T-helper 1 cell treated with Interleukin-12 subunit alpha and Interleukin-12 subunit beta and Interleukin-4 antibody, amounts not matched to agents 30 μg/mL and 1 μg/mL, for 36 hours (primary cell): ENCODE measurements at regions not wholly inside any gene's neighbourhood (a gene's known extent, or its start where the extent isn't known, plus 50 kb on each side); places are given as distances from the start of the nearest gene placed in this dataset.

ENCODE experiments used
- H3K27ac Mint-ChIP-seq: one replicate; pipeline ENCODE4 v1.8.0; 2021; ENCODE audit warnings: mild to moderate bottlenecking, mixed read lengths
- H3K27me3 Mint-ChIP-seq: one replicate; pipeline ENCODE4 v1.8.0; 2021; ENCODE audit warnings: low read depth, mixed read lengths
- H3K36me3 Mint-ChIP-seq: one replicate; pipeline ENCODE4 v1.8.0; 2021; ENCODE audit warnings: low read depth, mixed read lengths
- H3K4me1 Mint-ChIP-seq: one replicate; pipeline ENCODE4 v1.8.0; 2021; ENCODE audit warnings: low read depth, mixed read lengths
- H3K4me3 Mint-ChIP-seq: one replicate; pipeline ENCODE4 v1.8.0; 2021; ENCODE audit warnings: mild to moderate bottlenecking, moderate library complexity, mixed read lengths
- H3K9me3 Mint-ChIP-seq: one replicate; pipeline ENCODE4 v1.8.0; 2021; ENCODE audit warnings: mixed read lengths

DNA sequence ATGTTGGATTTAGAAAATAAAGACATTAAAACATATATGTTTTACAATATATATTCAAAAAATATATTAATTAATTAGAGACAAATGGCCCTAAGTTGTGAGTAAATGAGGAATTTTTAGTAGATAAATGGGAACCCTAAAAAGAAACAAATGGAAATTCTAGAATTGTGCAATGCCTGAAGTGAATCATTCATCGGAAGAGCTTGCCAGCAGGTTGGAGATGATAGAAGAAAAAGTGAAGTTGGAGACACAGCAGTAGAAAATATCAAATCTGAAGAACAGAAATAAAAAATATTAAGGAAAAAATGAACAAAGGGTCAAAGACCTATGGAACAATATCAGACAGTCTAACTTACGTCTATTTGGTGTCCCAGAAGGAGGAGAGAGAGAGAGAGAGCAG lies 109.4 kb upstream of the NEDD9 start:
- Mint-ChIP-seq H3K4me3 (no peak overlapping the region), H3K36me3 (peaks cover 44% of the 10 kb centered on the region), H3K9me3 (peaks cover 8% of the 10 kb centered on the region), H3K4me1 (peaks cover 40% of the 10 kb centered on the region), H3K27ac (peak overlapping the region; percentile 16), H3K27me3 (no peaks in the 10 kb centered on the region)

DNA sequence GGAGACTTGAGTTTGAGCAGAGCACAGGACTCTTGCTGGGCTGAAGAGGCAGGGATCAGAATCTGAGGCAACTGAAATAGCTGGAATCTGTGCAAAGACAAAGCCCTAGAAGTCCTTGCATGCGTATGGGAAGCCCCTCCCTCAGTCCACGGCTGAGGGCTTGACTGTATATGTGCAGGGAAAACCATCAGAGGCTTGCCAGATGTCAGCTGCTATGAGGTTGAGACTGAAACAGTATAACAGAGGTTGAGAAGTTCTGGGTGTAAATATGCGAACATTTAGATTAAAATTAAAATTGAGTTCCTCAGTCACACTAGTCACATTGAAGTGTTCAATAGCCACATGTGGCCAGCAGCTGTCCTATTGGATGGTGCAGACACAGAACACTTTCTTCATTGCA lies 108.8 kb upstream of the NEDD9 start:
- Mint-ChIP-seq H3K9me3 (peaks cover 8% of the 10 kb centered on the region), H3K27ac (no peak overlapping the region), H3K4me3 (no peak overlapping the region), H3K27me3 (no peaks in the 10 kb centered on the region), H3K4me1 (peaks cover 39% of the 10 kb centered on the region), H3K36me3 (peaks cover 44% of the 10 kb centered on the region)

DNA sequence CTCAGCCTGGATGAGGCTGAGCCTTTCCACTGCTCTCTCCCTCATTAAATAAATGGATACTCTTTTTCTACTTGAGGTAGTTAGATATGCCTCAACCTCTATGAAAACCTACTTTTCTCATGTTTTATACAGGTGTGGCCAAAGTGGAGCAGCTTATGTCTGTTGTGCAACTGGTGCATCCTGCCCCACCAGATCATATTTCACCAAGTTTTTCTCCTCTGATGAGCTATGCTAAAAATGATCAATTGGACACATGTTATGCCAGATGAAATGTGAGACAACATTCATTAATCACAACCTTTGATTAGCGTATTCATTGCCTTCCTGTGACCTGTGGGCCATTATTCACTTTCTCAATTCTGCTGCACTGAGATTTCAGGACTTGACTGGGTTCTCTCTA lies 106.9 kb upstream of the NEDD9 start:
- no peak overlapping the region for H3K27ac Mint-ChIP-seq
- H3K27me3 Mint-ChIP-seq, result no peaks in the 10 kb centered on the region
- H3K4me3 Mint-ChIP-seq, result no peak overlapping the region
- peaks cover 8% of the 10 kb centered on the region for H3K9me3 Mint-ChIP-seq
- peaks cover 43% of the 10 kb centered on the region for H3K36me3 Mint-ChIP-seq
- H3K4me1 Mint-ChIP-seq, result peaks cover 40% of the 10 kb centered on the region

DNA sequence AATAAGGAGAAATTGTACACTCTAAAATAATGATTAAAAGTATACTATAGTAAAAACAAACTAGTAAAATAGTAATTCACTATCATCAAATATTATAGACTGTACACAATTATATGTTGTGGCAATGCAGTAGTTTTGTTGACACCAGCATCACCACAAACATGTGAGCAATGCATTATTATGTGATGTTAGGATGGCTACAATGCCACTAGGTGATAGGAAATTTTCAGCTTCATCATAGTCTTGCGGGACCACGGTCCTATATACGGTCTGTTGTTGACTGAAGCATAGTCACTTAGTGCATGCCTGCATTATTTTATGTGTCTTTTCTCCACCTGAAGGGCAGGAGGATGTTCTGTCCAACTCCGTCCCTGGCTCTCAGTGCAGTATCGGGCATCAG lies 104.8 kb upstream of the NEDD9 start:
- H3K36me3 Mint-ChIP-seq, result peaks cover 42% of the 10 kb centered on the region
- no peak overlapping the region for H3K4me3 Mint-ChIP-seq
- peaks cover 8% of the 10 kb centered on the region for H3K9me3 Mint-ChIP-seq
- H3K4me1 Mint-ChIP-seq, result peaks cover 36% of the 10 kb centered on the region
- H3K27ac Mint-ChIP-seq, result no peak overlapping the region
- H3K27me3 Mint-ChIP-seq, result no peaks in the 10 kb centered on the region

DNA sequence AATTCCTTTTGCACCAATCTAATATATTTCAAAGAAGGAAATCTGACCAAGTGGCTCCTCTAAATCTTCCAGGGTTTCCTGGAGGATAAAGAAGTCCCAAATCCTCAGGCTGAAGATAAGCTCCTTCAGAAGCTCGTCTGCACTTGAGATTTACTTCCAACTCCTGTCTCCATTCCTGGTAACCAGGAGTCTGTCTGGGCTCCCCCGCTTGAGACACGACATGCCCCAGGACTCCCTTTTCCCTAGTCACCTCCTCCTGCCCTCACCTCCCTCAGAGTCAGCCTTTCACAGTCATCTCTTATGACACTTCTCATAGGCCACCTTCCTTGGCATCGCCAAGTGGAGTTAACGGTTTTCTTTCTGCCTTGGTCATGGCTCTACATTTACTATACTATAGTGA lies 103.4 kb upstream of the NEDD9 start:
- no peak overlapping the region for H3K4me3 Mint-ChIP-seq
- peaks cover 40% of the 10 kb centered on the region for H3K36me3 Mint-ChIP-seq
- no peaks in the 10 kb centered on the region for H3K27me3 Mint-ChIP-seq
- H3K9me3 Mint-ChIP-seq, result peaks cover 4% of the 10 kb centered on the region
- H3K27ac Mint-ChIP-seq, result no peak overlapping the region
- peaks cover 40% of the 10 kb centered on the region for H3K4me1 Mint-ChIP-seq

DNA sequence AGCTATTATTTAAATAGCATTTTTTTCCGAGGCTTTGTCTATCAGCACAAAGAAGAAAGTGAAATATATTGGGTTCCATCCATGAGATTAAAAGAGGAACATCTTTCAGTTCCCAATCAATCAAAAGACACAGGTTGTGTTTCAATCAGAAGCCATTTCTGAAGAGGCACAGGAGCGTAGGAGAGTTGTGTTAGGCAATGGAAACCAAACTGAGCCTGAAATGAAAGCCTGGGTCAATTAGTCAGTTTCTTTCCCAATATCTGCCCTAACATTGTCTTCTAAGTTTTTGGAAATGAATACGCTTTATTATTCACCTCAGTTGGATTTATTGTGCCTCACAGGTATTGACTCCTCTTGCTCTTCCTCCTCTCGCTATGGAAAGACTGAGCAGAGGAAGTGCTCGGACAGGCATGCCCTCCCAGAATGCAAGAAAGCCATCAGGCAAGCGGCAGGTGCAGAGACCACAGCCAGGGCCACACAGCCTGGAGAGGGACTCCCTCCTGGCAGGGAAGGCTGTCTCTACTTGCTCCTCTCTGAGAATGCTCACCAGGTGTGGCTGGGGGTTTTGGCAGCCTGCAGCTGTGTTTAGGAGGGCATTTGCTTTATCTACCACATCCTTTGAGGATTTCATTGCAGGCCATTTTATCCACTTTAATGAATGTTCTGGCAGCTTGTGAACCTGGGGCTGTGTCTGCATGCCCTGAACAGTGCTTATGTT lies 100.8 kb upstream of the NEDD9 start:
- Mint-ChIP-seq H3K4me1 (peaks cover 59% of the 10 kb centered on the region), H3K9me3 (no peaks in the 10 kb centered on the region), H3K27me3 (no peaks in the 10 kb centered on the region), H3K4me3 (no peak overlapping the region), H3K36me3 (peaks cover 39% of the 10 kb centered on the region), H3K27ac (no peak overlapping the region)

DNA sequence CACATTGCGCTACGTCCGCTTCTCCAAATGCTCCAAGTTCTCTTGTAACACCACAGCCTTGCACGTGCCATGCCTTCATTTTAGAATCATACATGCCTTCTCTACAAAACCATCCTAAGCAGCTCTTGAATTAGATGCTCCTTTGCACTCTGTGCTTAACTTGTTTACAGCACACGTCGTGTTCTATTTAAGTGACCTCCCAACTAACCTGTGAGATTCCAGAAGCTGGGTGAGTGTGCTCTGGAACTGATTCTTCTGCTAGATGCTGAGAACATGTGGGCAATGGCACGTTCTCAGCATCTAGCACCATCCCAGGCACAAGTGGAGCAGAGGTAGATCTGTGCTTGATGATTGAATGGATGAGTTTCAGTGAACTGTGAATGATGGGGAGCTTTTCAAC lies 100.0 kb upstream of the NEDD9 start:
- H3K36me3 Mint-ChIP-seq, result peaks cover 39% of the 10 kb centered on the region
- H3K9me3 Mint-ChIP-seq, result no peaks in the 10 kb centered on the region
- no peaks in the 10 kb centered on the region for H3K27me3 Mint-ChIP-seq
- no peak overlapping the region for H3K4me3 Mint-ChIP-seq
- H3K4me1 Mint-ChIP-seq, result peaks cover 60% of the 10 kb centered on the region
- H3K27ac Mint-ChIP-seq, result no peak overlapping the region

DNA sequence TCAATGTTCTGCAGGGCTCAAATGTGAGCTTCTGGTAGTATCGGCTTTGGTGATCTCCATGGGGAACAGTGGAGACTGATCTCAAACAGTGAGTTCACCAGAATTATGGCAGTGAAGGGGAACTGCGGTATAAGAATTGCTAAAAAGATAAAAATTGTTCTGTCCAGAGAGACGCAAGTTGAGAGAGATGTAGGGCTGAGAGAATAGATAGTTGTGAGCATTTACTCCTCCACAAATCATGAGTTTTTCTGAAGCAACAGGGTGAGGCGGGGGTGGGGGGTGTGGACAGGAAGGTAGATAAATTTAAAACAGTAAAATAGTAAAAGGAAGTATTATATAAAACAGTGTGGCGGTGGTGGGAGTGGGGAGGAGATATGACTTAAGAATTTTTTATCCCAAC lies 98.6 kb upstream of the NEDD9 start:
- H3K4me3 Mint-ChIP-seq, result peak overlapping the region; percentile 19
- peaks cover 68% of the 10 kb centered on the region for H3K4me1 Mint-ChIP-seq
- no peaks in the 10 kb centered on the region for H3K27me3 Mint-ChIP-seq
- H3K27ac Mint-ChIP-seq, result peak overlapping the region; percentile 72
- H3K36me3 Mint-ChIP-seq, result peaks cover 46% of the 10 kb centered on the region
- no peaks in the 10 kb centered on the region for H3K9me3 Mint-ChIP-seq

DNA sequence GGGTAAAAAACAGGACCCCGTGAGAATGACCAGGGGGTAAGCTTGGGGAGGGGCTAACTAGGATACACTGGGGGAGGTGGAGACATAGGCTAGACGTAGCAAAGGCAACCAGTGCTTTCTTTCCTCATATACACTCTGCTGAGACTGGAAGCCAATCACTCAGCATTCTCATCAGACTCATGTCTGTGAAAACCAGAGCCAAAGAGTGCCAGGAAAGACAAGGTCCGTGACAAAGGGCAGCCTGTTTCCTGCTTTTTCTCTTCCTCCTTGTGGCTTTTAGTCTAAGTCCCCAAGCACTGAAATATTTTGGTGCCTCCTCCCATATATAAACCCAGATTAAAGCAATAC lies 97.9 kb upstream of the NEDD9 start:
- no peaks in the 10 kb centered on the region for H3K27me3 Mint-ChIP-seq

DNA sequence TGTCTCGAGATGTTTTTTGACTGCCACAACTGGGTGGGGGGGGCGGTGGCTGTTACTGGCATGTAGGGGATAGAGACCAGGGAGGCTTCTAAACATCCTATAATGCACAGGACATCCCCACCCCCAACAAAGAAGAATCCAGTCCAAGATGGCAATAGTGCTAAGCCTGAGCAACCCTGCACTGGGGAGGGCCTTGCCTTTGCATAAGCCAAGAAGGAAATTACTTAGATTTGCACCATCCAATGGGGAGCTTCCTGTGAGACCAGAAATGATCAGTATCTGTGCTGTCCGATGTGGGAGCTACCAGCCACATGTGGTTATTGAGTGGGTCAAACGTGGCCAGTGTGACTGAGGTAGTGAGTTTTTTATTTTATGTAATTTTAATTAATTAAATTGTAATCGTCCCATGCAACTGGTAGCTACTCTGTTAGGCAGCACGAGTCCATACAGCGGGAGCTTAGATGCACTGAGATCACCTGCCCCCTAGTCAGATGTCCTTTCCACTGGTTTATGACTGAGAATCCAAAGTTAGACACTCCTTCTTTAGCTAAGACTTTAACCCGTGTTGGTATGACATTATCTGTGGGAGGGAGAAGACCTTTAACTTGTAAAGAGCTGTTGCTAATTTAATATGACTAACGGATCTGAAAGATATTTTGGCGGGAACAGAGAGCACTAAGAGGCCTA lies 97.4 kb upstream of the NEDD9 start:
- Mint-ChIP-seq H3K27me3 (no peaks in the 10 kb centered on the region), H3K4me3 (peak overlapping the region; percentile 56), H3K36me3 (peaks cover 44% of the 10 kb centered on the region), H3K4me1 (peaks cover 68% of the 10 kb centered on the region), H3K9me3 (no peaks in the 10 kb centered on the region), H3K27ac (peak overlapping the region; percentile 72)

More for the DNA sequence above, 97.9 kb upstream of the NEDD9 start:
- Mint-ChIP-seq H3K27ac (peak overlapping the region; percentile 72), H3K4me3 (peak overlapping the region; percentile 56), H3K4me1 (peaks cover 65% of the 10 kb centered on the region), H3K36me3 (peaks cover 44% of the 10 kb centered on the region), H3K9me3 (no peaks in the 10 kb centered on the region)

DNA sequence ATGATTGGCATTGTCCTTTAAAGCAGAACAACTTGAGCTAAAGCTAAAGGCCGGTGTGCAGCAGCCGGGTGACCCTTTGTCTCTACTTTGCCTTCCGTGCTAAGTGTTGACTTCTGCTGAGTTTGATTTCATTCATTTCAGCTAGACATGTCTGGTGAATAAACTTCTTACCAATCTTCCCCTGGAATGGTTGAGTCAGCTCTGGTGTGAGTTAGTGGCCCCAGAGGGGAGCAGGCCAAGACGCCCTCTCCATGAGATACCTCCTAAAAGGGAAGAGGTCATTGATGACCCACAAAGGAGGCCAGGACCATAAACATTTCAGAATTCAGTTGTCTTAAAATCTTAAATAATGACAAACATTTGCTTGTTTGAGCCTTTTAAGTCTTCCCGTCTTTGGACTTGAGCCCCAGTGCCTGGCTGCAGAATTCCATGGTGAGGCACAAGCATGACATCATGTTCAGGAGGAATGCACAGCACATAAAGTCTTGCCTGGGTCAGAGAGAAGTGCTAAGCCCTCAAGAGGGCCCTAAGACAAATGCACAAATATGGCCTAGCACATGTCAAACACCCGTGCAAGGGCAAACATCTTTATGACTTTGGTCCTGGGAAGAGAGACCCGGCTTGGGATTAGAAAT lies 96.3 kb upstream of the NEDD9 start:
- peak overlapping the region; percentile 38 for H3K27ac Mint-ChIP-seq
- no peaks in the 10 kb centered on the region for H3K27me3 Mint-ChIP-seq
- H3K36me3 Mint-ChIP-seq, result peaks cover 50% of the 10 kb centered on the region
- H3K9me3 Mint-ChIP-seq, result no peaks in the 10 kb centered on the region
- no peak overlapping the region for H3K4me3 Mint-ChIP-seq
- peaks cover 71% of the 10 kb centered on the region for H3K4me1 Mint-ChIP-seq

DNA sequence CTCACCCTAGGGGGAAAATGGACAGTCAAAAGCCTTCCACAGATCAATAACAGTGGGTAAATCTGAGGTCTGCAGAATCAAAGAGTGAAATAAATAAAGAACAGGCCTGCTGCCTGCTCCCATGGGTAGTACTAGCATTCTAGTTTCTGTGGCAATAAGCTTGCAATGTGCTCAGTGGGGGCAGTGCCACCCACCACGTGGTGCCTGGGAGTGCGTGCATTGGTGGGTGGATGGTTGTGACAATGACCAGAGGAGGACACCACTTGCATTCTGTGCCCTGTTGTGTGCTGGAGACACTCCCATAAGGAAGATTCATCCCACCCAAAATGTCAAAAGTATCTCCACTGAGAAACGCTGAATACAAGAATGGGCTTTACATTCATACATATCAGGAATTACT lies 95.5 kb upstream of the NEDD9 start:
- H3K4me3 Mint-ChIP-seq, result no peak overlapping the region
- H3K27ac Mint-ChIP-seq, result no peak overlapping the region
- peaks cover 72% of the 10 kb centered on the region for H3K4me1 Mint-ChIP-seq
- no peaks in the 10 kb centered on the region for H3K27me3 Mint-ChIP-seq
- H3K9me3 Mint-ChIP-seq, result no peaks in the 10 kb centered on the region
- H3K36me3 Mint-ChIP-seq, result peaks cover 49% of the 10 kb centered on the region

DNA sequence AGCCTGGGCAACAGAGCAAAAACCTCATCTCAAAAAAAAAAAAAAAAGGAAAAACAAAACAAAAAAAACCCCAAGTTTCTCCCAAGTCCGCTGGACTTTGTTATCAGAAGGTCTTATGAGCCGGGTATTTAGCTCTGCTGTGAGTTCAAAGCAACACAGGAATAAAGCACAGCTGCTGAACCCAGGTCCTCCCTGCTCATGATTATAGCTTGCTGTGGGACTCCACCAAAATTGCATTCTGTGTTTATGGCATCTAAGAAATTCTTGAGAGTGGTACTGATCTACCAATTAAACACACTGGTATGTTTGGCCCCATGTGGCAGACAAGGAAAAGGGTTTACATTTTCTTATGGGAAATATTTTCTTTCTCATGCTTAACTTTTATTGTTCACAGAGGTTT lies 93.6 kb upstream of the NEDD9 start:
- H3K4me3 Mint-ChIP-seq, result no peak overlapping the region

DNA sequence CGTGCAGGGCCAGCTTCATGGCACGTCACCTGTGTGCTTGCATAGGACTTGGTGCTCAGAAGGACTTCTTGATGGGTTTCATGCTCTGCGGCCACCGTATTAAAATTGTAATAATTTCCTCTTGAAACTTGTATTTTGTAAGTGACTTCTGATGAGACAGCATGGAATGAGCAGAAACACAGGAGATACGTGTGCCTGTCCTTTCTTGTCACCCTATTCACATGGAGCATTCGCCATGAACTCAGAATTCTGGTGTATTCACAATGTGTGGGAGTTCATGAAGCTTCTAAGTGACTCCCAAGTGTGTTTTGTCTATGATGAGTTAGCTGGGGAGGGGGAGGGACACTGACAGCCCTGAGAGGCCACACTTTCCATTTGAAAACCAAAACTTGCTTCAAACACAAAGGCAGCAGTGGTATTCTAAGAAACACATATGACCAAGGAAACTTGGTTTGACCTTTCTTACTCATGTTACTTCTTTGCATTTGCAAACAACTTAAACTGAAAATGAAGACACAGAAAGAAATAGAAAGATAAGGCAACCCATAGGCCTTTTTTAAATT lies 92.1 kb upstream of the NEDD9 start:
- peaks cover 50% of the 10 kb centered on the region for H3K36me3 Mint-ChIP-seq
- H3K27ac Mint-ChIP-seq, result peak overlapping the region; percentile 84
- no peaks in the 10 kb centered on the region for H3K27me3 Mint-ChIP-seq
- H3K4me3 Mint-ChIP-seq, result peak overlapping the region; percentile 29
- no peaks in the 10 kb centered on the region for H3K9me3 Mint-ChIP-seq
- H3K4me1 Mint-ChIP-seq, result peaks cover 61% of the 10 kb centered on the region

More for the DNA sequence above, 93.6 kb upstream of the NEDD9 start:
- Mint-ChIP-seq H3K27ac (no peak overlapping the region), H3K27me3 (no peaks in the 10 kb centered on the region), H3K9me3 (no peaks in the 10 kb centered on the region), H3K4me1 (peaks cover 69% of the 10 kb centered on the region), H3K36me3 (peaks cover 46% of the 10 kb centered on the region)
